Smooth muscle cell (in vitro differentiated cells): ENCODE measurements at regions not wholly inside any gene's neighbourhood (a gene's known extent, or its start where the extent isn't known, plus 50 kb on each side); places are given as distances from the start of the nearest gene placed in this dataset.

ENCODE experiments used
- DNase-seq: peaks from one replicate; lab custom pipeline; 2025; ENCODE audit not compliant: unreplicated experiment; lab: John Stamatoyannopoulos, UW
- H2AFZ ChIP-seq: fragments of 200-600 bp; sonication (generic); 2 replicates; pipeline ENCODE4 v1.6.0; 2016; ENCODE audit warnings: antibody characterized with exemption, low read depth, mild to moderate bottlenecking
- H3F3A ChIP-seq: fragments of 200-600 bp; sonication (generic); 2 replicates; pipeline ENCODE4 v1.6.0; 2017; ENCODE audit warnings: antibody characterized with exemption, low read depth
- H3K27ac ChIP-seq: fragments of 200-600 bp; sonication (generic); 2 replicates; pipeline ENCODE4 v1.5.1; 2016; ENCODE audit warnings: low read depth, mild to moderate bottlenecking
- H3K27me3 ChIP-seq: fragments of 200-600 bp; sonication (generic); 2 replicates; pipeline ENCODE4 v1.6.1; 2016; ENCODE audit warnings: low read depth, mild to moderate bottlenecking
- H3K36me3 ChIP-seq: fragments of 200-600 bp; sonication (generic); 2 replicates; pipeline ENCODE4 v1.5.1; 2016; ENCODE audit warnings: low read depth
- H3K4me1 ChIP-seq: fragments of 200-600 bp; sonication (generic); 2 replicates; pipeline ENCODE4 v1.5.1; 2016; ENCODE audit warnings: low read depth
- H3K4me2 ChIP-seq: fragments of 200-600 bp; sonication (generic); 2 replicates; pipeline ENCODE4 v1.6.0; 2016; ENCODE audit warnings: mild to moderate bottlenecking
- H3K4me3 ChIP-seq: fragments of 200-600 bp; sonication (generic); 2 replicates; pipeline ENCODE4 v1.5.1; 2016; ENCODE audit warnings: mild to moderate bottlenecking
- H3K79me2 ChIP-seq: fragments of 200-600 bp; sonication (generic); 2 replicates; pipeline ENCODE4 v1.6.0; 2016; ENCODE audit warnings: low read depth, mild to moderate bottlenecking
- H3K9ac ChIP-seq: fragments of 200-600 bp; sonication (generic); 2 replicates; pipeline ENCODE4 v1.6.0; 2016; ENCODE audit warnings: low read depth
- H3K9me3 ChIP-seq: fragments of 200-600 bp; sonication (generic); replicated peaks from 2 replicates; pipeline ENCODE4 v1.5.1; 2016; ENCODE audit warnings: low read depth
- H4K20me1 ChIP-seq: fragments of 200-600 bp; sonication (generic); 2 replicates; pipeline ENCODE4 v1.6.0; 2016; ENCODE audit warnings: low read depth
- CTCF ChIP-seq: fragments of 200-600 bp; sonication (generic); IDR thresholded peaks from 2 replicates; pipeline ENCODE4 v1.5.1; 2017; ENCODE audit warnings: borderline replicate concordance, mild to moderate bottlenecking, antibody characterized with exemption; ENCODE audit not compliant: insufficient read depth, poor library complexity, severe bottlenecking
- WGBS: methylation state at CpG from one replicate; pipeline ENCODE4 v1.1.7; 2016; ENCODE audit warnings: low lambda C conversion rate; 5-methylcytosine and 5-hydroxymethylcytosine counted together

- Histone ChIP-seq H3K4me1 (peaks cover 4% of the 10 kb centered on the region), H3K79me2 (no peaks in the 10 kb centered on the region), H3K4me2 (no peak overlapping the region), H3F3A (peaks cover 2% of the 10 kb centered on the region), H3K36me3 (no peaks in the 10 kb centered on the region), H3K4me3 (no peak overlapping the region), H3K9ac (no peak overlapping the region), H2AFZ (no peak overlapping the region), H3K27ac (no peak overlapping the region), H3K9me3 (no peaks in the 10 kb centered on the region), H4K20me1 (no peaks in the 10 kb centered on the region), H3K27me3 (no peaks in the 10 kb centered on the region)
- 94% methylated on average over 3 of the region's 3 CpGs for WGBS
- TF ChIP-seq CTCF: no peak
- no peak for DNase-seq
These were observed 64.0 kb upstream of the FOXQ1 start for GRCh38 chr6:1247894-1248293.

- H3K36me3 ChIP-seq: no peaks in the 10 kb centered on the region
- 76% methylated on average over 5 of the region's 5 CpGs for WGBS
These were observed 64.8 kb upstream of the FOXQ1 start for GRCh38 chr6:1247056-1247455.

GRCh38 chr6:1244941-1245340, 67.0 kb upstream of the FOXQ1 start:
- Histone ChIP-seq H3K4me1 (no peaks in the 10 kb centered on the region), H3F3A (no peaks in the 10 kb centered on the region), H3K9ac (no peak overlapping the region), H3K9me3 (no peaks in the 10 kb centered on the region), H3K36me3 (no peaks in the 10 kb centered on the region), H3K79me2 (no peaks in the 10 kb centered on the region), H3K4me2 (no peak overlapping the region), H3K27me3 (no peaks in the 10 kb centered on the region), H3K4me3 (no peak overlapping the region), H4K20me1 (no peaks in the 10 kb centered on the region), H3K27ac (no peak overlapping the region), H2AFZ (no peak overlapping the region)
- no peak for DNase-seq
- WGBS: 82% methylated on average over 16 of the region's 16 CpGs
- TF ChIP-seq CTCF: no peak

More at GRCh38 chr6:1247056-1247455, 64.8 kb upstream of the FOXQ1 start:
- no peaks in the 10 kb centered on the region for H3K79me2 ChIP-seq
- no peaks in the 10 kb centered on the region for H4K20me1 ChIP-seq
- H3K27me3 ChIP-seq: no peaks in the 10 kb centered on the region
- DNase-seq: no peak
- no peak overlapping the region for H3K27ac ChIP-seq
- no peak overlapping the region for H3K4me3 ChIP-seq
- H3K9ac ChIP-seq: no peak overlapping the region
- no peak for TF ChIP-seq CTCF
- no peak overlapping the region for H3K4me2 ChIP-seq
- H3K9me3 ChIP-seq: no peaks in the 10 kb centered on the region
- H3K4me1 ChIP-seq: peaks cover 4% of the 10 kb centered on the region
- peaks cover 2% of the 10 kb centered on the region for H3F3A ChIP-seq
- H2AFZ ChIP-seq: no peak overlapping the region

- TF ChIP-seq CTCF: no peak
- Histone ChIP-seq H3K79me2 (no peaks in the 10 kb centered on the region), H3K4me1 (no peaks in the 10 kb centered on the region), H3K36me3 (no peaks in the 10 kb centered on the region), H3K27me3 (no peaks in the 10 kb centered on the region), H3F3A (no peaks in the 10 kb centered on the region), H2AFZ (no peak overlapping the region), H3K4me3 (no peak overlapping the region), H3K4me2 (no peak overlapping the region), H3K27ac (no peak overlapping the region), H3K9me3 (no peaks in the 10 kb centered on the region), H4K20me1 (no peaks in the 10 kb centered on the region), H3K9ac (no peak overlapping the region)
- no peak for DNase-seq
- 94% methylated on average over 5 of the region's 5 CpGs for WGBS
These were observed 67.6 kb upstream of the FOXQ1 start for GRCh38 chr6:1244278-1244677.
